WTC11 (cell line): ENCODE measurements at regions not wholly inside any gene's neighbourhood (a gene's known extent, or its start where the extent isn't known, plus 50 kb on each side); places are given as distances from the start of the nearest gene placed in this dataset.

ENCODE experiments used
- ATF3 ChIP-seq: sonication (generic); formaldehyde crosslinking; conservative IDR thresholded peaks from 2 replicates; pipeline ENCODE4 v1.8.1; 2022; ENCODE audit warnings: mild to moderate bottlenecking, missing genetic modification reagents
- CBFB ChIP-seq: sonication (generic); formaldehyde crosslinking; IDR thresholded peaks from 2 replicates; pipeline ENCODE4 v1.8.1; 2022; ENCODE audit warnings: mild to moderate bottlenecking, low read depth, missing genetic modification reagents
- CREB1 ChIP-seq: sonication (generic); formaldehyde crosslinking; IDR thresholded peaks from 2 replicates; pipeline ENCODE4 v1.8.0; 2023; ENCODE audit warnings: mild to moderate bottlenecking, missing genetic modification reagents
- CTCF ChIP-seq: fragments of 200-600 bp; IDR thresholded peaks from 2 replicates; pipeline ENCODE4 v1.8.0; 2022; ENCODE audit warnings: antibody characterized with exemption
- HMGXB4 ChIP-seq: sonication (generic); formaldehyde crosslinking; IDR thresholded peaks from 2 replicates; pipeline ENCODE4 v1.8.1; 2023; ENCODE audit warnings: mild to moderate bottlenecking, moderate library complexity, missing genetic modification reagents
- MXD4 ChIP-seq: fragments of 250-450 bp; sonication (Bioruptor Pico); IDR thresholded peaks from 2 replicates; pipeline ENCODE4 v1.8.0; 2021; ENCODE audit warnings: mild to moderate bottlenecking, moderate library complexity, borderline replicate concordance
- SP1 ChIP-seq: sonication (generic); formaldehyde crosslinking; conservative IDR thresholded peaks from 2 replicates; pipeline ENCODE4 v1.8.1; 2022; ENCODE audit warnings: missing genetic modification reagents
- ZBTB21 ChIP-seq: sonication (generic); formaldehyde crosslinking; IDR thresholded peaks from 2 replicates; pipeline ENCODE4 v1.8.1; 2023; ENCODE audit warnings: mild to moderate bottlenecking, missing genetic modification reagents, borderline replicate concordance
- ZNF232 ChIP-seq: sonication (generic); formaldehyde crosslinking; IDR thresholded peaks from 2 replicates; pipeline ENCODE4 v1.8.0; 2022; ENCODE audit warnings: mild to moderate bottlenecking, missing genetic modification reagents
- ZNF281 ChIP-seq: sonication (generic); formaldehyde crosslinking; IDR thresholded peaks from 2 replicates; pipeline ENCODE4 v1.8.0; 2023; ENCODE audit warnings: mild to moderate bottlenecking, missing genetic modification reagents
- TF ChIP-seq, protein P1 (sequence below): sonication (generic); formaldehyde crosslinking; IDR thresholded peaks from 2 replicates; pipeline ENCODE4 v1.8.0; 2022; ENCODE audit warnings: mild to moderate bottlenecking, missing genetic modification reagents
- TF ChIP-seq, protein P2 (sequence below): fragments of 250-450 bp; sonication (Bioruptor Pico); IDR thresholded peaks from 2 replicates; pipeline ENCODE4 v1.9.0; 2021; ENCODE audit warnings: mild to moderate bottlenecking

- TF ChIP-seq CTCF (no peak), SP1 (no peak), ZBTB21 (CRISPR knock-in tag) (no peak), ZNF281 (no peak), ZNF232 (CRISPR knock-in tag) (no peak), CREB1 (CRISPR knock-in tag) (no peak), MXD4 (CRISPR knock-in tag) (no peak), HMGXB4 (CRISPR knock-in tag) (no peak), CBFB (CRISPR knock-in tag) (no peak), ATF3 (CRISPR knock-in tag) (no peak)
- TF ChIP-seq, protein P1, sequence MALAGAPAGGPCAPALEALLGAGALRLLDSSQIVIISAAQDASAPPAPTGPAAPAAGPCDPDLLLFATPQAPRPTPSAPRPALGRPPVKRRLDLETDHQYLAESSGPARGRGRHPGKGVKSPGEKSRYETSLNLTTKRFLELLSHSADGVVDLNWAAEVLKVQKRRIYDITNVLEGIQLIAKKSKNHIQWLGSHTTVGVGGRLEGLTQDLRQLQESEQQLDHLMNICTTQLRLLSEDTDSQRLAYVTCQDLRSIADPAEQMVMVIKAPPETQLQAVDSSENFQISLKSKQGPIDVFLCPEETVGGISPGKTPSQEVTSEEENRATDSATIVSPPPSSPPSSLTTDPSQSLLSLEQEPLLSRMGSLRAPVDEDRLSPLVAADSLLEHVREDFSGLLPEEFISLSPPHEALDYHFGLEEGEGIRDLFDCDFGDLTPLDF, result no peak
- TF ChIP-seq, protein P2, sequence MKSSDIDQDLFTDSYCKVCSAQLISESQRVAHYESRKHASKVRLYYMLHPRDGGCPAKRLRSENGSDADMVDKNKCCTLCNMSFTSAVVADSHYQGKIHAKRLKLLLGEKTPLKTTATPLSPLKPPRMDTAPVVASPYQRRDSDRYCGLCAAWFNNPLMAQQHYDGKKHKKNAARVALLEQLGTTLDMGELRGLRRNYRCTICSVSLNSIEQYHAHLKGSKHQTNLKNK (CRISPR knock-in tag), result no peak
Measured at GRCh38 chr21:36207577-36208320, 51.1 kb downstream of the DOP1B start.
